Activated CD8-positive, alpha-beta T cell treated with anti-CD3 and anti-CD28 coated beads, Interleukin-2, amount 10 ng/mL, durations not matched to agents 7 days and 5 days (primary cell): ENCODE measurements at regions not wholly inside any gene's neighbourhood (a gene's known extent, or its start where the extent isn't known, plus 50 kb on each side); places are given as distances from the start of the nearest gene placed in this dataset.

Experiments used
- ATAC-seq: fragments of 150-1000 bp; cut with Tn5 transposase; one replicate; pipeline ENCODE4 v1.10.0; 2021; ENCODE audit warnings: moderate library complexity
- CTCF ChIA-PET: fragments of 350-600 bp; sonication (Branson Sonifier 250); formaldehyde crosslinking; loops from one replicate; lab custom pipeline; 2021; ENCODE audit warnings: antibody characterized with exemption; lab: Charles Lee
- POLR2A ChIA-PET: fragments of 350-600 bp; sonication (Branson Sonifier 250); formaldehyde crosslinking; loops from one replicate; lab custom pipeline; 2021; ENCODE audit warnings: antibody characterized with exemption; lab: Charles Lee
- DNase-seq: peaks from one replicate; pipeline ENCODE4 v3.0.0-alpha.2; 2020
- H3K27ac Mint-ChIP-seq: one replicate; pipeline ENCODE4 v1.8.0; 2021; ENCODE audit warnings: mild to moderate bottlenecking, mixed read lengths
- H3K27me3 Mint-ChIP-seq: one replicate; pipeline ENCODE4 v1.8.0; 2021; ENCODE audit warnings: low read depth, mixed read lengths
- H3K36me3 Mint-ChIP-seq: one replicate; pipeline ENCODE4 v1.8.0; 2021; ENCODE audit warnings: low read depth, mixed read lengths
- H3K4me1 Mint-ChIP-seq: one replicate; pipeline ENCODE4 v1.8.0; 2021; ENCODE audit warnings: low read depth, mixed read lengths
- H3K4me3 Mint-ChIP-seq: one replicate; pipeline ENCODE4 v1.8.0; 2021; ENCODE audit warnings: mild to moderate bottlenecking, mixed read lengths
- H3K9me3 Mint-ChIP-seq: one replicate; pipeline ENCODE4 v1.8.0; 2022; ENCODE audit warnings: mixed read lengths; ENCODE audit not compliant: insufficient read depth

- no peaks in the 10 kb centered on the region for H3K36me3 Mint-ChIP-seq
- H3K27ac Mint-ChIP-seq: no peak overlapping the region
- ATAC-seq: no peak
- no peak for DNase-seq
- no peaks in the 10 kb centered on the region for H3K4me1 Mint-ChIP-seq
- ChIA-PET CTCF (no interaction called here), POLR2A (no interaction called here)
- H3K27me3 Mint-ChIP-seq: peaks cover 6% of the 10 kb centered on the region
- no peak overlapping the region for H3K4me3 Mint-ChIP-seq
- H3K9me3 Mint-ChIP-seq: no peaks in the 10 kb centered on the region
These were observed 179.2 kb upstream of the MBNL1 start for GRCh38 chr3:152089528-152089927.

- ATAC-seq (no peak), DNase-seq (no peak)
- Mint-ChIP-seq H3K9me3 (no peaks in the 10 kb centered on the region), H3K4me1 (no peaks in the 10 kb centered on the region), H3K36me3 (no peaks in the 10 kb centered on the region), H3K4me3 (no peak overlapping the region), H3K27me3 (peaks cover 7% of the 10 kb centered on the region), H3K27ac (no peak overlapping the region)
- POLR2A ChIA-PET: no interaction called here
- CTCF ChIA-PET: interaction anchor here (1.5 kb wide), 1 partner anchor 19 kb away, joined by 4 read pairs; no protein-coding TSS in a partner anchor
These were observed 177.0 kb upstream of the MBNL1 start for GRCh38 chr3:152091725-152092124.

- ChIA-PET POLR2A (no interaction called here), CTCF (no interaction called here)
- H3K27ac Mint-ChIP-seq: no peak overlapping the region
- H3K9me3 Mint-ChIP-seq: no peaks in the 10 kb centered on the region
- DNase-seq: no peak
- H3K36me3 Mint-ChIP-seq: no peaks in the 10 kb centered on the region
- H3K4me3 Mint-ChIP-seq: no peak overlapping the region
- peaks cover 7% of the 10 kb centered on the region for H3K27me3 Mint-ChIP-seq
- ATAC-seq: no peak
- H3K4me1 Mint-ChIP-seq: no peaks in the 10 kb centered on the region
These were observed 174.8 kb upstream of the MBNL1 start for GRCh38 chr3:152093901-152094300.

GRCh38 chr3:152094406-152094805, 174.3 kb upstream of the MBNL1 start:
- ChIA-PET CTCF (no interaction called here), POLR2A (no interaction called here)
- Mint-ChIP-seq H3K4me3 (no peak overlapping the region), H3K4me1 (no peaks in the 10 kb centered on the region), H3K9me3 (no peaks in the 10 kb centered on the region), H3K27ac (no peak overlapping the region), H3K27me3 (peaks cover 7% of the 10 kb centered on the region), H3K36me3 (no peaks in the 10 kb centered on the region)
- ATAC-seq (no peak), DNase-seq (no peak)

GRCh38 chr3:152095472-152095871, 173.3 kb upstream of the MBNL1 start:
- ATAC-seq (no peak), DNase-seq (no peak)
- POLR2A ChIA-PET: no interaction called here
- Mint-ChIP-seq H3K27ac (no peak overlapping the region), H3K4me3 (no peak overlapping the region), H3K36me3 (no peaks in the 10 kb centered on the region), H3K4me1 (peaks cover 4% of the 10 kb centered on the region), H3K9me3 (no peaks in the 10 kb centered on the region), H3K27me3 (peaks cover 7% of the 10 kb centered on the region)
- CTCF ChIA-PET: interaction anchor here (0.6 kb wide), 1 partner anchor 10 kb away, joined by 3 read pairs; no protein-coding TSS in a partner anchor

- H3K9me3 Mint-ChIP-seq: no peaks in the 10 kb centered on the region
- ATAC-seq (no peak), DNase-seq (no peak)
- H3K36me3 Mint-ChIP-seq: no peaks in the 10 kb centered on the region
- CTCF ChIA-PET: interaction anchor here (0.6 to 1.4 kb wide), 3 partner anchors 41 to 243 kb away, joined by 3 to 5 read pairs (median 4); no protein-coding TSS in a partner anchor
- no peak overlapping the region for H3K27ac Mint-ChIP-seq
- POLR2A ChIA-PET: no interaction called here
- no peak overlapping the region for H3K4me3 Mint-ChIP-seq
- H3K4me1 Mint-ChIP-seq: peaks cover 9% of the 10 kb centered on the region
- peaks cover 4% of the 10 kb centered on the region for H3K27me3 Mint-ChIP-seq
These were observed 172.3 kb upstream of the MBNL1 start for GRCh38 chr3:152096280-152096906.

- H3K27me3 Mint-ChIP-seq: peaks cover 4% of the 10 kb centered on the region
- H3K4me1 Mint-ChIP-seq: peaks cover 9% of the 10 kb centered on the region
- no peak overlapping the region for H3K4me3 Mint-ChIP-seq
- no peaks in the 10 kb centered on the region for H3K9me3 Mint-ChIP-seq
- no peak for ATAC-seq
- POLR2A ChIA-PET: no interaction called here
- no peak for DNase-seq
- no peaks in the 10 kb centered on the region for H3K36me3 Mint-ChIP-seq
- CTCF ChIA-PET: interaction anchor here (0.6 to 1.4 kb wide), 2 partner anchors 87 to 242 kb away, joined by 3 to 4 read pairs; no protein-coding TSS in a partner anchor
- H3K27ac Mint-ChIP-seq: no peak overlapping the region
These were observed 171.6 kb upstream of the MBNL1 start for GRCh38 chr3:152097120-152097519.

GRCh38 chr3:152097770-152098169, 171.0 kb upstream of the MBNL1 start:
- DNase-seq (no peak), ATAC-seq (no peak)
- ChIA-PET POLR2A (no interaction called here), CTCF (interaction anchor here (0.6 to 1.4 kb wide), 2 partner anchors 86 to 184 kb away, joined by 3 to 4 read pairs; no protein-coding TSS in a partner anchor)
- H3K4me3 Mint-ChIP-seq: no peak overlapping the region
- H3K27me3 Mint-ChIP-seq: peaks cover 5% of the 10 kb centered on the region
- H3K9me3 Mint-ChIP-seq: no peaks in the 10 kb centered on the region
- H3K36me3 Mint-ChIP-seq: no peaks in the 10 kb centered on the region
- peaks cover 9% of the 10 kb centered on the region for H3K4me1 Mint-ChIP-seq
- no peak overlapping the region for H3K27ac Mint-ChIP-seq

GRCh38 chr3:152100491-152101132, 168.1 kb upstream of the MBNL1 start:
- ATAC-seq (peak; percentile 58), DNase-seq (peak; percentile 32)
- Mint-ChIP-seq H3K4me3 (no peak overlapping the region), H3K9me3 (no peaks in the 10 kb centered on the region), H3K36me3 (no peaks in the 10 kb centered on the region), H3K4me1 (peaks cover 9% of the 10 kb centered on the region), H3K27ac (no peak overlapping the region), H3K27me3 (peaks cover 8% of the 10 kb centered on the region)
- POLR2A ChIA-PET: no interaction called here
- CTCF ChIA-PET: interaction anchor here (1.0 to 1.8 kb wide), 2 partner anchors 8 to 28 kb away, joined by 3 to 4 read pairs; no protein-coding TSS in a partner anchor

- DNase-seq (no peak), ATAC-seq (no peak)
- Mint-ChIP-seq H3K4me3 (no peak overlapping the region), H3K4me1 (peaks cover 9% of the 10 kb centered on the region), H3K27ac (no peak overlapping the region), H3K36me3 (no peaks in the 10 kb centered on the region), H3K27me3 (peaks cover 8% of the 10 kb centered on the region), H3K9me3 (no peaks in the 10 kb centered on the region)
- POLR2A ChIA-PET: no interaction called here
- CTCF ChIA-PET: no interaction called here
These were observed 166.3 kb upstream of the MBNL1 start for GRCh38 chr3:152102410-152102809.

- H3K27ac Mint-ChIP-seq: no peak overlapping the region
- H3K27me3 Mint-ChIP-seq: peaks cover 8% of the 10 kb centered on the region
- DNase-seq (no peak), ATAC-seq (no peak)
- ChIA-PET CTCF (no interaction called here), POLR2A (no interaction called here)
- H3K36me3 Mint-ChIP-seq: no peaks in the 10 kb centered on the region
- no peak overlapping the region for H3K4me3 Mint-ChIP-seq
- peaks cover 9% of the 10 kb centered on the region for H3K4me1 Mint-ChIP-seq
- H3K9me3 Mint-ChIP-seq: no peaks in the 10 kb centered on the region
These were observed 165.5 kb upstream of the MBNL1 start for GRCh38 chr3:152103257-152103656.

- Mint-ChIP-seq H3K4me1 (peaks cover 9% of the 10 kb centered on the region), H3K4me3 (no peak overlapping the region), H3K36me3 (no peaks in the 10 kb centered on the region), H3K27me3 (peaks cover 8% of the 10 kb centered on the region), H3K27ac (no peak overlapping the region), H3K9me3 (no peaks in the 10 kb centered on the region)
- CTCF ChIA-PET: interaction anchor here (0.7 kb wide), 1 partner anchor 9 kb away, joined by 3 read pairs; no protein-coding TSS in a partner anchor
- no peak for ATAC-seq
- POLR2A ChIA-PET: no interaction called here
- DNase-seq: no peak
These were observed 163.8 kb upstream of the MBNL1 start for GRCh38 chr3:152104847-152105415.
